ENCODE measurements at regions not wholly inside any gene's neighbourhood (a gene's known extent, or its start where the extent isn't known, plus 50 kb on each side); places are given as distances from the start of the nearest gene placed in this dataset.
"Not testable (repeated sequence)": the region's sequence is repeated elsewhere in the genome, so short reads cannot be mapped to it uniquely, and the experiment has no call there.

- not testable (repeated sequence) for DNase-seq; H3K36me3 Mint-ChIP-seq; H3K27ac Mint-ChIP-seq; ATAC-seq (ENCODE audit: low read depth in 2 of 2); H3K4me1 Mint-ChIP-seq; H3K9me3 Mint-ChIP-seq; H3K4me3 Mint-ChIP-seq
- peaks cover 0 to 12% (median 0%) of the 10 kb centered on the region in 3 donors for H3K27me3 Mint-ChIP-seq
Measured at GRCh38 chr3:11910216-11910930, 63.7 kb upstream of the TAMM41 start.

- Mint-ChIP-seq H3K27ac (no peak overlapping the region), H3K9me3 (no peaks in the 10 kb centered on the region), H3K4me1 (no peaks in the 10 kb centered on the region), H3K27me3 (peaks cover 0 to 12% (median 0%) of the 10 kb centered on the region in 3 donors), H3K36me3 (no peaks in the 10 kb centered on the region), H3K4me3 (no peak overlapping the region)
- no peak for DNase-seq
- ATAC-seq (ENCODE audit: low read depth in 2 of 2): no peak
Measured at GRCh38 chr3:11910971-11911531, 64.4 kb upstream of the TAMM41 start.

GRCh38 chr3:11911887-11912286 is 65.2 kb upstream of the TAMM41 start:
- H3K27ac Mint-ChIP-seq, H3K4me3 Mint-ChIP-seq: not testable (repeated sequence)

GRCh38 chr3:11913316-11913715 is 66.6 kb upstream of the TAMM41 start:
- Mint-ChIP-seq H3K27me3 (peaks cover 0 to 7% (median 0%) of the 10 kb centered on the region in 3 donors), H3K36me3 (no peaks in the 10 kb centered on the region), H3K4me1 (no peaks in the 10 kb centered on the region), H3K4me3 (no peak overlapping the region), H3K9me3 (peaks cover 0 to 5% (median 0%) of the 10 kb centered on the region in 7 donors), H3K27ac (no peak overlapping the region)
- DNase-seq: no peak
- no peak for ATAC-seq (ENCODE audit: low read depth in 2 of 2)

More at GRCh38 chr3:11911887-11912286, 65.2 kb upstream of the TAMM41 start:
- H3K9me3 Mint-ChIP-seq; H3K4me1 Mint-ChIP-seq; ATAC-seq (ENCODE audit: low read depth in 2 of 2); H3K36me3 Mint-ChIP-seq; DNase-seq: not testable (repeated sequence)
- peaks cover 0 to 12% (median 0%) of the 10 kb centered on the region in 3 donors for H3K27me3 Mint-ChIP-seq

GRCh38 chr3:11914041-11914440 is 67.4 kb upstream of the TAMM41 start:
- ATAC-seq (ENCODE audit: low read depth in 2 of 2) (no peak), DNase-seq (no peak)
- Mint-ChIP-seq H3K9me3 (peaks cover 0 to 8% (median 0%) of the 10 kb centered on the region in 7 donors), H3K36me3 (no peaks in the 10 kb centered on the region), H3K4me3 (no peak overlapping the region), H3K27me3 (peaks cover 0 to 7% (median 0%) of the 10 kb centered on the region in 3 donors), H3K4me1 (no peaks in the 10 kb centered on the region), H3K27ac (peak overlapping the region in 1 of 6 donors; percentile 90)

GRCh38 chr3:11914651-11915050 is 68.0 kb upstream of the TAMM41 start:
- H3K27me3 Mint-ChIP-seq: peaks cover 0 to 7% (median 0%) of the 10 kb centered on the region in 3 donors
- no peak for ATAC-seq (ENCODE audit: low read depth in 2 of 2)
- H3K36me3 Mint-ChIP-seq: no peaks in the 10 kb centered on the region

GRCh38 chr3:11915621-11916424 is 69.1 kb upstream of the TAMM41 start:
- Mint-ChIP-seq H3K27me3 (peaks cover 0 to 7% (median 0%) of the 10 kb centered on the region in 3 donors), H3K4me3 (no peak overlapping the region), H3K27ac (peak overlapping the region in 1 of 6 donors; percentile 62), H3K4me1 (no peaks in the 10 kb centered on the region), H3K36me3 (no peaks in the 10 kb centered on the region), H3K9me3 (peaks cover 0 to 8% (median 0%) of the 10 kb centered on the region in 7 donors)
- DNase-seq (no peak), ATAC-seq (ENCODE audit: low read depth in 2 of 2) (no peak)

More at GRCh38 chr3:11914651-11915050, 68.0 kb upstream of the TAMM41 start:
- Mint-ChIP-seq H3K9me3 (peaks cover 0 to 8% (median 0%) of the 10 kb centered on the region in 7 donors), H3K27ac (no peak overlapping the region), H3K4me1 (no peaks in the 10 kb centered on the region), H3K4me3 (no peak overlapping the region)
- no peak for DNase-seq

- H3K4me1 Mint-ChIP-seq; H3K27me3 Mint-ChIP-seq; H3K4me3 Mint-ChIP-seq; ATAC-seq (ENCODE audit: low read depth in 2 of 2); H3K9me3 Mint-ChIP-seq; H3K27ac Mint-ChIP-seq; DNase-seq; H3K36me3 Mint-ChIP-seq: not testable (repeated sequence)
Measured at GRCh38 chr3:11916425-11916762, 69.7 kb upstream of the TAMM41 start.

GRCh38 chr3:11917051-11917450 is 70.4 kb upstream of the TAMM41 start:
- no peaks in the 10 kb centered on the region for H3K36me3 Mint-ChIP-seq
- DNase-seq (no peak), ATAC-seq (ENCODE audit: low read depth in 2 of 2) (no peak)
- H3K27ac Mint-ChIP-seq: no peak overlapping the region
- peaks cover 0 to 7% (median 0%) of the 10 kb centered on the region in 3 donors for H3K27me3 Mint-ChIP-seq
- no peaks in the 10 kb centered on the region for H3K4me1 Mint-ChIP-seq
- no peak overlapping the region for H3K4me3 Mint-ChIP-seq
- peaks cover 0 to 8% (median 0%) of the 10 kb centered on the region in 7 donors for H3K9me3 Mint-ChIP-seq

GRCh38 chr3:11919390-11919789 is 72.7 kb upstream of the TAMM41 start:
- Mint-ChIP-seq H3K27ac (no peak overlapping the region), H3K4me1 (no peaks in the 10 kb centered on the region), H3K36me3 (no peaks in the 10 kb centered on the region), H3K27me3 (peaks cover 0 to 4% (median 0%) of the 10 kb centered on the region in 3 donors), H3K9me3 (peaks cover 0 to 8% (median 0%) of the 10 kb centered on the region in 7 donors), H3K4me3 (no peak overlapping the region)
- ATAC-seq (ENCODE audit: low read depth in 2 of 2) (no peak), DNase-seq (no peak)

GRCh38 chr3:11924518-11924917 is 77.8 kb upstream of the TAMM41 start:
- no peak for ATAC-seq (ENCODE audit: low read depth in 2 of 2)
- Mint-ChIP-seq H3K4me1 (no peaks in the 10 kb centered on the region), H3K9me3 (peaks cover 0 to 11% (median 0%) of the 10 kb centered on the region in 7 donors)

GRCh38 chr3:11928381-11928780 is 75.8 kb upstream of the SYN2 start:
- peaks cover 0 to 11% (median 4%) of the 10 kb centered on the region in 7 donors for H3K9me3 Mint-ChIP-seq
- ATAC-seq (ENCODE audit: low read depth in 2 of 2) (no peak), DNase-seq (no peak)
- no peak overlapping the region for H3K27ac Mint-ChIP-seq
- H3K27me3 Mint-ChIP-seq: peaks cover 10 to 25% (median 18%) of the 10 kb centered on the region in 3 donors
- no peak overlapping the region for H3K4me3 Mint-ChIP-seq
- H3K4me1 Mint-ChIP-seq: no peaks in the 10 kb centered on the region
- no peaks in the 10 kb centered on the region for H3K36me3 Mint-ChIP-seq

More at GRCh38 chr3:11924518-11924917, 77.8 kb upstream of the TAMM41 start:
- Mint-ChIP-seq H3K27me3 (peaks cover 10 to 22% (median 17%) of the 10 kb centered on the region in 3 donors), H3K27ac (no peak overlapping the region), H3K36me3 (no peaks in the 10 kb centered on the region), H3K4me3 (no peak overlapping the region)
- no peak for DNase-seq

GRCh38 chr3:11929531-11929930 is 74.7 kb upstream of the SYN2 start:
- H3K27ac Mint-ChIP-seq: no peak overlapping the region
- peaks cover 0 to 11% (median 4%) of the 10 kb centered on the region in 7 donors for H3K9me3 Mint-ChIP-seq
- DNase-seq (no peak), ATAC-seq (ENCODE audit: low read depth in 2 of 2) (no peak)
- H3K27me3 Mint-ChIP-seq: peaks cover 10 to 25% (median 18%) of the 10 kb centered on the region in 3 donors
- no peak overlapping the region for H3K4me3 Mint-ChIP-seq
- H3K4me1 Mint-ChIP-seq: no peaks in the 10 kb centered on the region
- H3K36me3 Mint-ChIP-seq: no peaks in the 10 kb centered on the region
